ENCODE measurements at regions not wholly inside any gene's neighbourhood (a gene's known extent, or its start where the extent isn't known, plus 50 kb on each side); places are given as distances from the start of the nearest gene placed in this dataset.
"Not testable (repeated sequence)": the region's sequence is repeated elsewhere in the genome, so short reads cannot be mapped to it uniquely, and the experiment has no call there.

- Histone ChIP-seq H3K27ac (no peak overlapping the region), H3K36me3 (no peaks in the 10 kb centered on the region), H3K4me1 (peaks cover 0 to 10% (median 0%) of the 10 kb centered on the region in 3 donors), H3K9me3 (no peaks in the 10 kb centered on the region), H3K27me3 (no peaks in the 10 kb centered on the region), H3K4me3 (no peak overlapping the region)
- WGBS, 2 donors: 84 to 85% methylated on average over 6 of the region's 6 CpGs
- TF ChIP-seq POLR2A (IDR thresholded peaks at IDR 0.05) (no peak), CTCF (IDR thresholded peaks at IDR 0.05) (no peak)
- no peak for DNase-seq
- intact Hi-C loops (cut with DNase I): no loop called here
Observed at GRCh38 chr1:224544346-224545110, 71.6 kb upstream of the CNIH3 start.

- no peak for TF ChIP-seq CTCF (IDR thresholded peaks at IDR 0.05)
- H3K36me3 ChIP-seq: no peaks in the 10 kb centered on the region
- peaks cover 0 to 5% (median 0%) of the 10 kb centered on the region in 3 donors for H3K4me1 ChIP-seq
- no peak for DNase-seq
- 76 to 89% methylated on average over 4 of the region's 4 CpGs for WGBS, 2 donors
- no peaks in the 10 kb centered on the region for H3K27me3 ChIP-seq
- intact Hi-C loops (cut with DNase I): no loop called here
- H3K27ac ChIP-seq: no peak overlapping the region
- H3K9me3 ChIP-seq: no peaks in the 10 kb centered on the region
- H3K4me3 ChIP-seq: no peak overlapping the region
Observed at GRCh38 chr1:224545571-224545970, 70.5 kb upstream of the CNIH3 start.

- Histone ChIP-seq H3K27ac (no peak overlapping the region), H3K27me3 (no peaks in the 10 kb centered on the region), H3K36me3 (no peaks in the 10 kb centered on the region), H3K4me1 (no peaks in the 10 kb centered on the region), H3K4me3 (no peak overlapping the region), H3K9me3 (no peaks in the 10 kb centered on the region)
- TF ChIP-seq POLR2A (IDR thresholded peaks at IDR 0.05) (no peak), CTCF (IDR thresholded peaks at IDR 0.05) (no peak)
- WGBS, 2 donors: 82 to 94% methylated on average over 4 of the region's 4 CpGs
- intact Hi-C loops (cut with DNase I): no loop called here
- DNase-seq: no peak
Observed at GRCh38 chr1:224548676-224549075, 67.4 kb upstream of the CNIH3 start.

- H3K27ac ChIP-seq; DNase-seq; intact Hi-C loops (cut with DNase I); H3K4me1 ChIP-seq; H3K9me3 ChIP-seq; H3K36me3 ChIP-seq; H3K27me3 ChIP-seq; H3K4me3 ChIP-seq: not testable (repeated sequence)
- WGBS, 2 donors: 85 to 89% methylated on average over 4 of the region's 4 CpGs
Observed at GRCh38 chr1:224551189-224551588, 64.9 kb upstream of the CNIH3 start.

DNA sequence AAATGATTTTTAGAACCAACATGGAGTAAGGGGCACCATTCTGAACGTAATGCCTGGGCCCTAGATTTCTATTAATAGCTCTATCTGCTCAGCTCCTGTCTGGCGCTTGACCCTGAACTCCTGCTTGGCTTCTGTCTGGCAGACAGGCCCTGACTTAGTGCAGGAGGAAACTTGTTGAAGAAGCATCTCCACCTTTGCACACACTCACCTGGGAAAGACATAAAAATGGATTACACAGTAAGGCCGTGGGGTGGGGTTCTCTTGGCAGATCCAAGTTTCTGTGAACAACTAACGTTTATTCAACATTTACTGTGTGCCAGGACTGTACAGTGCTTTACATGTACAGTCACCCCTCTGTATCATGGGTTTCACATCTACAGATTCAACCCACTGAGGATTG is 62.1 kb upstream of the CNIH3 start:
- intact Hi-C loops (cut with DNase I): no loop called here
- no peak for TF ChIP-seq CTCF (IDR thresholded peaks at IDR 0.05)
- no peak for TF ChIP-seq POLR2A (IDR thresholded peaks at IDR 0.05)
- DNase-seq: no peak
- no peaks in the 10 kb centered on the region for H3K36me3 ChIP-seq
- H3K27me3 ChIP-seq: no peaks in the 10 kb centered on the region
- 40 to 44% methylated on average over 4 of the region's 4 CpGs for WGBS, 2 donors
- H3K9me3 ChIP-seq: no peaks in the 10 kb centered on the region
- no peak overlapping the region for H3K27ac ChIP-seq
- no peak overlapping the region for H3K4me3 ChIP-seq
- peaks cover 0 to 8% (median 0%) of the 10 kb centered on the region in 3 donors for H3K4me1 ChIP-seq
